NCI-H1105 treated with DMSO at 0.1 percent for 48 hours (cell line): ENCODE measurements at regions not wholly inside any gene's neighbourhood (a gene's known extent, or its start where the extent isn't known, plus 50 kb on each side); places are given as distances from the start of the nearest gene placed in this dataset.
"Not testable (repeated sequence)": the region's sequence is repeated elsewhere in the genome, so short reads cannot be mapped to it uniquely, and the experiment has no call there.

ENCODE experiments used
- DNase-seq: peaks from one replicate; lab custom pipeline; 2025; lab: John Stamatoyannopoulos, UW

DNA sequence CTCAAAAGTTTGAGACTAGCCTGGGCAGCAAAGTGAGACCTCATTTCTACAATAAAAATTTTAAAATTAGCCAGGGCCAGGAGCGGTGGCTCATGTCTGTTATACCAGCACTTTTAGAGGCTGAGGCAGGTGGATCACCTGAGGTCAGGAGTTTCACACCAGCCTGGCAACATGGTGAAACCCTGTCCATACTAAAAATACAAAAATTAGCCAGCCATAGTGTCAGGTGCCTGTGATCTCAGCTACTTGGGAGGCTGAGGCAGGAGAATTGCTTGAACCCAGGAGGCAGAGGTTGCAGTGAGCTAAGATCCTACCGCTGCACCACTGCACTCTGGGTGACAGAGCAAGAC, 85.1 kb upstream of the MAP4 start:
- not testable (repeated sequence) for DNase-seq

DNA sequence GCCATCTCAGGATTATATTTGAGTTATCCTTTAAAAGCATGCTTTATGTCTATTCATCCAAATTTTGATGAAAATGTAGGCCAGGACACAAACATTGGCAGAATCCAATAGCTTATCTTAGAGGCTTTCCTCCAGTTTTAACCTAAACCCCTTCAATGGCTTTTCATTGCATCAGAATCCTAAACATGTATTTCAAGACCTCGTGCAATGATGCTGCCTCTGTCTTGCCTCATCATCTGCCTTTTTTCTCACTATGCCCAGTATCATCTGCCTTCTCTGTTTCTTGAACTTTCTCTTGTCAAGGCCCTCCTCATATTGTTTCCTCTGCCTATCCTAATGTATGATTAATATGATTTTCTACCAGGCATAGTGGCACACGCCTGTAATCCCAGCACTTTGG, 76.1 kb upstream of the MAP4 start:
- DNase-seq = no peak

- DNase-seq = no peak
These were observed 74.1 kb upstream of the MAP4 start for GRCh38 chr3:48090166-48090939.

DNA sequence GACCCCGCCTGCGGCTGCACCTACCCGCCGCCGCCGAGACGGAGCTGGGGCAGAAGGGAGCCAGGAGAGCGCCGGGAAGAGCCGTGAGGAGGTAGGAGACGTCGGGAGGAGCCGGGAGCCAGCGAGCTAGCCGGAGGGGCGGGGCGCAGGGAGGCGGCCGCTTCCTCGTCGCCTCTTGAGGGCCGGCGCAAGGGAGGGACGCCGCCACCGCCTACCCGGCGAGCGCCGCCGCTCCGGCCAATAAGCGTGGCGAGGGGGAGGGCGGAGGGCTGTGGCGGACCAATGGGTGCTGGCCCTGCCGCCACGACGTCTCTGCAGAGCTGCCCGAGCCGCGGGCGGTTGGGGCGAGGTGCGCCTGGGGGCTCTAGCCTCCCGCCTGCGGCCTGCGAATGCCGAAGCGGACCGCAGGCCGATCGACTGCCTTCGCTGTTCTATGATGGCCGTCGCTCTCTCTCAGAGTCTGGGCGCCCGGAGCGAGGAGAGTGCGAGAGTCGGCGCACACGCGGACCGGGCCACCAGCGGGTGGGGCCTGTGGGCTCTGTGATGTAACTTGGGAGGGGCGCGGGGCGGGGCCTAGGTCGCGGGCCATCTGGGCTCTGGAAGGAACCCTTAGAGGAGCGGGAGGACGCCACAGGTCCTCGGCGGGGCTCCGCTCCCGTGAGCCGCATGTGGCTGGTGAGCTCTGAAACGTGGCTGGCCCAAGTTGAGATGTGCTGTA, 72.7 kb upstream of the MAP4 start:
- peak; percentile 87 for DNase-seq

GRCh38 chr3:48088056-48088748, 72.0 kb upstream of the MAP4 start:
- peak; percentile 30 for DNase-seq

- no peak for DNase-seq
These were observed 70.5 kb upstream of the MAP4 start for GRCh38 chr3:48086705-48087104.

DNA sequence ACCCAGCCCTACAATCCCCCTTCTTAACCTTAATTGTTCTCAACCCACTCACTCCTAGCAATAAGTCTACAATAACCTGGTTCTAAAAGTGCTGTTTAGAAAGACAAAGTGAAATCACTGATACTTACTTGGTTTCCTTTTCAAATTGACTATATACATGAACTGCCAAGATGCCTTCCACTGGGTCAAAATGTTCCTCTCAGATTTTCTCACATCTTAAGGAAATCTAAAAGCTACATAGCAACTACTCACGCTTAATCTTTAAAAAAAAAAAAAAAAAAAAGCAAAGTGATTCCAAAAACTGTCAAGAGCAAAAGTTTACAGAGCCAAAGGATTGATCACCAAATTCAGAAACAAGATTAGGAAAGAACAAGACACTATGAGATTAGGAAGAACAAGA, 68.7 kb upstream of the MAP4 start:
- no peak for DNase-seq

- no peak for DNase-seq
These were observed 68.0 kb upstream of the MAP4 start for GRCh38 chr3:48084170-48084569.

DNA sequence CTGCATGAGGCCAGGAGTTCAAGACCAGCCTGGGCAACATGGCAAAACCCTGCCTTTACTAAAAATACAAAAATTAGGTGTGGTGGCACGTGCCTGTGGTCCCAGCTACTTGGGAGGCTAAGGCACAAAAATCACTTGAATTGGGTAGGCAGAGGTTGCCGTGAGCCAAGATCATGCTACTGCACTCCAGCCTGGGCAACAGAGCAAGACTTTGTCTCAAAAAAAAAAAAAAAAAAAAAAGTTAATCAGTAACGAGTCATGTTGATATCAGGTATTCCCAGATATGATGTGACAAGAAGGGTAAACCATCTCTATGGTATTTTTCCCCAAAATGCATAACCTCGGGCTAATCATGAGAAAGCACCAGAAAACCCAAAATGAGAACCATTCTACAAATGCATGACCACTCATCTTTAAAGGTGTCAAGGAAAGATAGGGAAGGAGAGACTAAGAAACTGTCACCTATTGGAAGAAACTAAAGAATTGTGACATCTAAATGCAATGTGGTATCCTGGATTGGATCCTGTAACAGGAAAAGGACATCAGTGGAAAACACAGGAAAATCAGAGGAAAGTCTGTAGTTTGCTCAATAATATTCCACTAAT, 66.5 kb upstream of the MAP4 start:
- no peak for DNase-seq

GRCh38 chr3:48077815-48078214, 61.6 kb upstream of the MAP4 start:
- DNase-seq = no peak

GRCh38 chr3:48070030-48070429, 53.8 kb upstream of the MAP4 start:
- no peak for DNase-seq

DNA sequence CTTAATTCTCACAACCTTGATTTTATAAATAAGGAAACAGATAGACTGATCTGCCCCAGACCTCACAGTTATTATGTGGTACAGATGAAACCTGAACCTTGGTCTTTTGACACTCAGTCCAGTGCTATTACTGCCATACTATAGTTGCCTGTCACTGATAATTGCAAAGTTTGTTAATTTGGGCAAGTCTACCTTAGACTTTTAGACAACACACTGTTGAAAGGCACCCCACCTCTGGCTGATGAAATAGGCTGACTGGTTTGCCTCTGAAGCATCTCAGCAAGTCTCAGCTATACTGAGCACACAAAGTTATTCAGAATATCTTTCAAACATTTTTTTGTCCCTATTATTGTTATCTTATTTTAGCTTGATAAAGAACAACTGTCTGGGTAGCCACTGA, 53.1 kb upstream of the MAP4 start:
- no peak for DNase-seq

DNA sequence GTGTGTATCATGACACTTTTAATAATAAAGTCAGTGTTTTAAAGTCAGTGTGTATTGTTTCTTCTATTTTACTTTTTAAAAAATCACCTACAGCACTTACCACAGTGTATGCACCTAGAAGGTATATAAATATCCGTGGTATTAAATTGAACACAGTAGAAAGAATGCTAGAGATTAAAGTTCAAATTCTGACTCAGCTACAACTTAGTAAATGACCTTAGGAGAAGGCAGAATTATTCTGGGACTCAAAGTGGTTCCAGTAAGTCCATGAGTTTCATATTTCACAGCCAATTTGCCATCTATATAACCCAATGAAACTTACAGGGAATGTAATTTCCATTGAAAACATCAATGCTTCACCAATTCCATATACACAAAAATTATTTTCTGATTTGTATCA, 52.7 kb upstream of the MAP4 start:
- DNase-seq = no peak

DNA sequence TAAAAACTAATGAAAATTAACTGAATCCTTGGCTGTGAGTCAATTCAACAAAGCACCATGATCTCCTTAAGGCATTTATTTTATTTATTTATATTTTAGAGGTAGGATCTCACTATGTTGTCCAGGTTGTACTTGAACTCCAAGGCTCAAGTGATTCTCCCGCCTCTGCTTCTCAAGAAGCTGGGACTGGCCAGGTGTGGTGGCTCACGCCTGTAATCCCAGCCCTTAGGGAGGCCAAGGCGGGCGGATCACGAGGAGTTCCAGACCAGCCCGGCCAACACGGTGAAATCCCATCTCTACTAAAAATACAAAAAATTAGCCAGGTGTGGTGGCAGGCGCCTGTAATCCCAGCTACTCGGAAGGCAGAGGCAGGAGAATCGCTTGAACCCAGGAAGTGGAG, 52.1 kb upstream of the MAP4 start:
- DNase-seq = not testable (repeated sequence)

DNA sequence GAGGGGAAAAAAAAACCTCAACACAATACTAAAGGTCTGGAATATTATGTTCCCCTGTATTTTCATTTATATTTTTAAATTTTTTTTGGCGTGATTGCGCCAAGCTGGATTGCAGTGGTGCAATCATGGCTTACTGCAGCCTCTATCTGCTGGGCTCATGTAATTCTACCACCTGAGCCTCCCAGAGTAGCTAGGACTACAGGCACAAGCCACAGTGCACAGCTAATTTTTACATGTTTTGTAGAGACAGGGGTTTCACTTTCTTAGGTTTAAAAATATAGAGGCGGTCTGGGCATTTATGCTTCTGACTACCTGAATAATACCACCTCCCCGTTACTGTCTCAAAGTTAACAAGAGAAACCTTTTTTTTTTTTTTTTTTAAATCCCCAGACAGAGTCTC, 51.1 kb upstream of the MAP4 start:
- DNase-seq = no peak
